Stimulated activated CD4-positive, alpha-beta T cell treated with anti-CD3 and anti-CD28 coated beads, TNF-alpha, amount 100 ng/mL, for 1 hour (primary cell): ENCODE measurements at regions not wholly inside any gene's neighbourhood (a gene's known extent, or its start where the extent isn't known, plus 50 kb on each side); places are given as distances from the start of the nearest gene placed in this dataset.
"Not testable (repeated sequence)": the region's sequence is repeated elsewhere in the genome, so short reads cannot be mapped to it uniquely, and the experiment has no call there.

Experiments
- DNase-seq, 3 donors: peaks; one replicate each; pipeline ENCODE4 v3.0.0-alpha.2; 2020; ENCODE audit warnings: low read depth in 3 of 3, low spot score in 1 of 3

- DNase-seq = no peak
Measured at GRCh38 chr10:29797616-29798015, 162.8 kb upstream of the SVIL start.

DNA sequence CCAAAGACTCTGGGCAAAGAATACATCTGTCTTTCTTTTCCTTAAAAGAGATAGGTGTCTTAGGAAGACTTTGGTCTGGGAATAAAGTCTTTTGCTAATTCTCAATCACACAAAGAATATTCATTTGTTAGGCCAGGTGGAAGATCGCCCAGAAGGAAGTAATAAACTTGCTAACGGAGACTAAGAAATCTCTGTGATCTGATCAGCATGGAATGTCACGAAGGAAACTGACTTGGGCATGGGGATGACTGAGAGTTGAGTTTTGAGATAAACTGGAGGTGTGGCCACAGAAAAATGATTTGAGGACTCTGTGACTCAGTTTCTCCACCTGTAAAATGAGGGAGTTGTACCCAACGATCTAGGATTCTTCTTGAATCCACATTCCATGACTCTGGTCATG is 161.1 kb upstream of the SVIL start:
- no peak for DNase-seq

DNA sequence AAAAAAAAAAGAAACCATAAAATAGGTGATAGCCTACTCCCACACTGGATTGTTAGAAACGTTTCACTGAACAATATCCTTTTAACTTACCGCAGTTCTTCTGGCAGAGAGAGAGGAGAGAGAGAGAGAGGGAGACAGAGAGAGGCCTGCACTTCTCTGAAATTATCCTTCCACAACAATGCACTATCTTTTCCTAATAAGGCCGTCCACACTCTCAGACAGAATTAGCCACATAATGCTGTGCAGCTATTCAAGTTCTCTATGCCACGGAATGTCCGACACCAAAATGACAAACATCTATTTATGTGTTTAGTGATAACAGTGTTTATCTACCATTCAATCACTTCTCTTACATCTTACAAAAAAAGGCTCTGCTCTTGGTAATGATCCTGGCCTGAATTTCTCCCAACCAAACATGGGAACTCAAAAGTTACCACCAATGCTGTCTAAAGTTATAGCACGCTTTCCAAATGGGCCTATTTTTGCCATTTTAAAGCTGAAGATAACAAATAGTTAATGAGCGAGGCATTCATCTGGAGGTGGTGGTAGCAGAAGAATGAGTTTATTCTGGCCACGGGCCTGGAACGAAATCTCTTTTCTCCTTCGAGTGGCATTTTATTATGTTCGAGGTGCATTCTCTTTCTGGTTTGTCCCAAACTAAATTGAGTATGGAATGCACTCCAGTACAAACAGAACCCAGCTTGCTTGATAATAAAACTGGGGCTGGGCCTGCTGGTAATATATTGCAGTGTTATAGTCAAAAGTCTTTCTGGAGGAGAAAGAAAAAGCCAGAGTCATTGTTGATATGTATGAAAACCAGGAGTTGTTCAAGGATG is 160.2 kb upstream of the SVIL start:
- no peak for DNase-seq

DNA sequence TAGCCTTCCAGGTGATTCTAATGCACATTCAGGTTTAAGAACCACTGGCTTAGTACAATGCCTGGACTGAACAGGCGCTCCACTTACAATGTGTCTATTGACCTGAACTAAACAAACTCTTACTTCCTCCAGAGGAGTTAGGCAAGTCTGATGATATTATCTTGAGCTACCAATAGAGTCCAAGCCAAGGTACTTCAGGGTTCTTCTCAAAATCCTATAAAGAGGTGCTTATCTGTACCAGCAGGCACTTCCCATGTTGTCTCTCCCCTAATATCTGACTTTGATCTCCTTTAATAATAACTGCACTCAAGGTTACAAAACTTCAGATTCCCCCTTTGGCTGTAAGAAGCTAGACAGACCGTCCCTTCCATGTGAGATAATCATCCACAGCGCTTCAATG is 157.0 kb upstream of the SVIL start:
- no peak for DNase-seq

- no peak for DNase-seq
Measured at GRCh38 chr10:29790207-29790606, 155.4 kb upstream of the SVIL start.

DNA sequence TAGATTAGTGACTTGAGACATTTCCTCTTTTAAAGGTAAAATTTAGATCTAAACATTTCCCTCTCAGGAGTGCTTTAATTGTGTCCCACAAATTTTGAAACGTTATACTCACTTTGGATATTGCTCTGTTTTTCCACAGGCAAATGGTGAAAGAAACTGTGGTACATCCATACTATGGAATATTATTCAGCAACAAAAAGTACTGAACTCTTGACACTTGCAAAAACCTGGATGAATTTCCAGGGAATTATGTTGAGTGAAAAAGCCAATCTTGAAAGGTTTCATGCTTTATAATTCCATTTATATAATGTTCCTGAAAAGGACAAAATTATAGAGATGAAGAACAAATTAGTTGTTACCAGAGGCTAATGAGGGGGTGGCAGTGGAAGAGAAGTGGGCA is 153.3 kb upstream of the SVIL start:
- DNase-seq = no peak

DNA sequence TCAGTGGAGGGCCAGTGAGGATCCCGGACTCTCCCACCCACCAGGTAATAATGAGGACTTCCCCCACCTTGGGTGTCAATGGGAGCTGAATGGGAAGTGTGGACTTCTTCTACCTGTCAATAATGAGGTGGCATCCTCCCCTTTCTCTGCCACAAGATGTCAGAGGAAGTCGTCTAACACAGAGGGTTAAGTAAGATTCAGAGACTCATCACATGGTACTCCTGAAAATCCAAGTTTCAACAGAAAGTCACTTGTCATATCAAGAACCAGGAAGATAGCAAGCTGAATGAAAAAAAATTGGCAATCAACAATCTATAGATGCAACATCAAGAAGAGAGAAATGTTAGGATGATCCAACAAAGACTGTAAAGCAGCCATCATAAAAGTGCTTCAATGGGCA is 150.9 kb upstream of the SVIL start:
- DNase-seq = no peak

- DNase-seq = no peak
Measured at GRCh38 chr10:29784175-29784773, 149.5 kb upstream of the SVIL start.

- DNase-seq = no peak
Measured at GRCh38 chr10:29783201-29783947, 148.6 kb upstream of the SVIL start.

DNA sequence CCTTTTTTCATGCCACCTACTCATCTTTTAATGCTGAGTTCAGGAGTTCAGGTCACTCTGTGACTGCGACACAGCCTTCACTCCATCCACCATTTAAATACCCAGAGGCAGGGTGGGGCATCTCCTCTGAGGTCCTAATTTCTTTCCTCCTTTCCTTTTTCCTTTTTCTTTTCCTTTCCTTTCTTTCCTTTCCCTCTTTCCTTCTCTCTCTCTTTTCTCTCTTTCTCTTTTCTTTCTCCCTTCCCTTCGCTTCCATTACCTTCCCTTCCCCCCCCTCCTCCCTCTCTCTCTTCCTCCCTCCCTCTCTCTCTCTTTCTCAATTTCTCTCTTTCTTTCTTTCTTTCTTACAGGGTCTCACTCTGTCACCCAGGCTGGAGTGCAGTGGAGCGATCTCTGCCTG is 145.9 kb upstream of the SVIL start:
- no peak for DNase-seq

DNA sequence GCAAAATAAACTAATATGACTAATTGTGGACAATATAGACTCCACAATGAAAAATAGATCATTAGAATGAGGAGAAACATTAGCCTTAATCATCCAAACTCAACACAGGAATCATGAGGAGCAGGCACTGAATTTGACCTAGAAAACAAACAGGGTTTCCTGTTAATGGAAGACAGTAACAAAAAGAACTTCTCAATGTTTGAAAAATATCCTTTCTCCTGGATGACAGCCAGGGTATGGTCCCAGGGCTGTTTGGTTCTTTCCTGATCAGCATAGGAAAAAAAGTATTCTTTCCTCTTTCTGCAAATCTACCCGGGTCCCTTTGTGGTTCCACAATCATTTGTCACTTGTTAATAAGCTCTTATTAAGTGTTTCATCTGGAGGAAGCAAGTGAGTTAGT is 145.3 kb upstream of the SVIL start:
- no peak for DNase-seq

GRCh38 chr10:29776246-29776645 is 141.5 kb upstream of the SVIL start:
- no peak for DNase-seq

DNA sequence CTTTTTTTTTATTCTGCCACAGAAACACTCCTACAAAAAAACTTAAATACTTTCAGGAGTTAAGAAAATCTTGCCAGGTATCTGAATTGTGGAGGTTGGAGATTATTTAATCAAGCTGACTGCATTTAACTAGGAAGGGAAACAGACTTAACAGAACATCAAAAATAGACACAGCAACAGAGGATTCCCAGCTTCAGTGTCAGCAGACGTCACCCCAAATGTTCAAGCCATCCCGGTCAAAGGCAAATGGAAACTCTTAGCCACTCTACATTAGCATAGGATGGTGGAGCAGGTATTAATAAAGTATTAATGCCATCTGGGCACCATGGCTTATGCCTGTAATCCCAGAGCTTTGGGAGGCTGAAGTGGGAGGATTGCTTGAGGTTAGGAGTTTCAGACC is 139.7 kb upstream of the SVIL start:
- no peak for DNase-seq

DNA sequence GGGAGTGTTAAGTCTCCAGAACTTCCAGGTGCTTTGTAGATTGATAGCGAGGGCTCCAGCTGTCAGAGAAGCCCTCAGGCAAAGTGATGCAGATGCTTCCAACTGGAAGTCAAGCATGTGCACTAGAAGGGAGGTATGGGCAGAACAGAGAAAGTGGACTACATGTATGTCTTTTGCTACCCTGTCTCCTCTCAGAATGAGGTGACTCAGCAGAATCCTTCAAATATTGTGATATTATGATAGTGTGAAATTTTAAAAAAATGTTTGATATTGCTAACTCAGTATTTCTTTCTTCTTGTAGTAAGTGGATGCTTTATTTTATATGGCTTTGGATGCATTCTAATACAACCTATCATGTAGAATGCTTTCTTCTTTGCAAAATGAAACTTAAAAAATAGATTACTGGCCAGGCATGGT is 138.9 kb upstream of the SVIL start:
- no peak for DNase-seq

- no peak for DNase-seq
Measured at GRCh38 chr10:29772403-29772802, 137.6 kb upstream of the SVIL start.

GRCh38 chr10:29771376-29771775 is 136.6 kb upstream of the SVIL start:
- no peak for DNase-seq

GRCh38 chr10:29769277-29769676 is 134.5 kb upstream of the SVIL start:
- DNase-seq = not testable (repeated sequence)

GRCh38 chr10:29767968-29768367 is 133.2 kb upstream of the SVIL start:
- DNase-seq = no peak

DNA sequence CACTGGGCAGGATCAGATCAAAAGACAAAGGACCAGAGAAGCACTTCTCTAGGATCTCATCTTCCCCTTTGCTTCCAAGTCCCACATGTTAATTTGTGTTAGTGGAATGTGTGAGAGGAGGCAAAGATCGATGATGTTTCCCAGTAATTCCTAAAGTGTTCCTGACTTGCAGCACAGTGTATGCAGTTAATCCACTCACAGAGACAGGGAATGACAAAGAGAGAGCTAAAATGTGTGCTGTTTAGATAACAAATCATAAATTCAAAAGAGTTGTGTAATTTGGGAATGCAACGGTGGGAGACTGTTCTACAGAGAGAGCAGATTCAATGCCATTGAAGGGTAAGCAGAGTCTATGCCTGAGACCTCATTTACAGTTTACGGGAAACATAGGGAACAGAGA is 132.0 kb upstream of the SVIL start:
- DNase-seq = no peak

- DNase-seq = no peak
Measured at GRCh38 chr10:29765330-29765729, 130.6 kb upstream of the SVIL start.

GRCh38 chr10:29763396-29763795 is 128.6 kb upstream of the SVIL start:
- no peak for DNase-seq

- no peak for DNase-seq
Measured at GRCh38 chr10:29761916-29762315, 127.1 kb upstream of the SVIL start.
